Loucy (cell line): ENCODE measurements at regions not wholly inside any gene's neighbourhood (a gene's known extent, or its start where the extent isn't known, plus 50 kb on each side); places are given as distances from the start of the nearest gene placed in this dataset.

Experiments
- H2AFZ ChIP-seq: fragments of 200-600 bp; sonication (generic); 2 replicates; pipeline ENCODE4 v1.6.0; 2016; ENCODE audit warnings: antibody characterized with exemption, mild to moderate bottlenecking, low read length, moderate library complexity
- H3F3A ChIP-seq: fragments of 200-600 bp; 2 replicates; pipeline ENCODE4 v1.6.0; 2016; ENCODE audit warnings: antibody characterized with exemption, low read depth, mild to moderate bottlenecking
- H3K27me3 ChIP-seq: fragments of 200-600 bp; sonication (generic); 2 replicates; pipeline ENCODE4 v1.6.1; 2014; ENCODE audit warnings: low read length, mild to moderate bottlenecking; ENCODE audit not compliant: insufficient read depth, poor library complexity, severe bottlenecking
- H3K36me3 ChIP-seq: fragments of 200-600 bp; sonication (generic); 2 replicates; pipeline ENCODE4 v1.6.1; 2016; ENCODE audit warnings: low read length; ENCODE audit not compliant: insufficient read depth
- H3K4me1 ChIP-seq: fragments of 200-600 bp; sonication (generic); 2 replicates; pipeline ENCODE4 v1.5.1; 2014; ENCODE audit warnings: low read length, mild to moderate bottlenecking; ENCODE audit not compliant: insufficient read depth, poor library complexity, severe bottlenecking
- H3K4me2 ChIP-seq: fragments of 200-600 bp; sonication (generic); 2 replicates; pipeline ENCODE4 v1.6.0; 2014; ENCODE audit warnings: antibody characterized with exemption, low read length, low read depth, mild to moderate bottlenecking; ENCODE audit not compliant: poor library complexity, severe bottlenecking
- H3K4me3 ChIP-seq: fragments of 200-600 bp; sonication (generic); 2 replicates; pipeline ENCODE4 v1.5.1; 2014; ENCODE audit warnings: low read length, mild to moderate bottlenecking, mixed read lengths; ENCODE audit not compliant: poor library complexity, severe bottlenecking
- H3K79me2 ChIP-seq: fragments of 200-600 bp; sonication (generic); 2 replicates; pipeline ENCODE4 v1.6.1; 2014; ENCODE audit warnings: low read length; ENCODE audit not compliant: insufficient read depth
- H3K9ac ChIP-seq: fragments of 200-600 bp; sonication (generic); 2 replicates; pipeline ENCODE4 v1.6.0; 2014; ENCODE audit warnings: mild to moderate bottlenecking, low read depth, low read length, moderate library complexity; ENCODE audit not compliant: poor library complexity, severe bottlenecking
- H3K9me2 ChIP-seq: fragments of 200-600 bp; sonication (generic); replicated peaks from 2 replicates; pipeline ENCODE4 v1.6.1; 2016; ENCODE audit warnings: low read depth, low read length, mixed read lengths
- H3K9me3 ChIP-seq: fragments of 200-600 bp; sonication (generic); 2 replicates; pipeline ENCODE4 v1.6.1; 2014; ENCODE audit warnings: mild to moderate bottlenecking, antibody characterized with exemption, low read length, low read depth; ENCODE audit not compliant: insufficient read depth
- H4K20me1 ChIP-seq: fragments of 200-600 bp; sonication (generic); 2 replicates; pipeline ENCODE4 v1.6.0; 2014; ENCODE audit warnings: antibody characterized with exemption, low read length, mild to moderate bottlenecking; ENCODE audit not compliant: insufficient read depth, poor library complexity, severe bottlenecking
- EZH2phosphoT487 ChIP-seq: fragments of 200-600 bp; IDR thresholded peaks from 2 replicates; pipeline ENCODE4 v1.6.1; 2018; ENCODE audit warnings: antibody characterized with exemption, mild to moderate bottlenecking, moderate library complexity, borderline replicate concordance
- TF ChIP-seq, protein P1 (sequence below): fragments of 200-600 bp; sonication (generic); conservative IDR thresholded peaks from 2 replicates; pipeline ENCODE4 v1.5.1; 2014; ENCODE audit warnings: mild to moderate bottlenecking, antibody characterized with exemption, low read length

DNA sequence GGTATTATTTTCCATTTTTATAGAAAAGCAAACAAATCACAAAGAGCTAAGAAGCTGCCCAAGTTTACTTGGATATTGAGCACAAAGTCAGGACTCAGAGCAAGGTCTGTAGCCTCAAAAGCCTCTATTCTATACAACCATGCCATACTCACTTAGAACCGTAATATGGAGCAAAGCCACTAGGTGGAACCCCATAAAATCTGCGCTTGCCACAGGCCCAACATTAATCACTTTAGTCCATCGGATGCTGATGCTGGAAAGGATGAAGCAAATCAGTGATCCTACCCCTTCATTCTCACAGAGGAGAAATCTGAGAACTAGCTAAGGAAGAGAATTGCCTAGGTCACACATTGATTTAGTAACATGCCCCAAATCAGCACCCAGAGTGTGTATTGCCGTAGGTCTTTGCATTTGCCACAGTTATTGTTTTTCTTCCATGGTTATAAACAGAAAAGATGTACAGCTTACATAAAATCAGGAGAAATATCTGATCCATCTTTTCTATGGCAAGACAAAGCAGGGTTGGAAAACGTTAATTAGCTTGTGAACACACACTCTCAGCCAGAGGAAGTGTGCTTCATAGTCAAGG lies 56.7 kb upstream of the RAB38 start:
- Histone ChIP-seq H3K79me2 (no peaks in the 10 kb centered on the region), H3K9ac (no peak overlapping the region), H3K27me3 (no peaks in the 10 kb centered on the region), H4K20me1 (no peaks in the 10 kb centered on the region), H3K9me3 (peaks cover 13% of the 10 kb centered on the region), H3K36me3 (no peaks in the 10 kb centered on the region), H3K4me2 (no peak overlapping the region), H3K4me3 (no peak overlapping the region), H3K9me2 (no peaks in the 10 kb centered on the region), H3K4me1 (no peaks in the 10 kb centered on the region), H2AFZ (no peak overlapping the region), H3F3A (no peaks in the 10 kb centered on the region)
- no peak for TF ChIP-seq EZH2phosphoT487
- TF ChIP-seq, protein P1, sequence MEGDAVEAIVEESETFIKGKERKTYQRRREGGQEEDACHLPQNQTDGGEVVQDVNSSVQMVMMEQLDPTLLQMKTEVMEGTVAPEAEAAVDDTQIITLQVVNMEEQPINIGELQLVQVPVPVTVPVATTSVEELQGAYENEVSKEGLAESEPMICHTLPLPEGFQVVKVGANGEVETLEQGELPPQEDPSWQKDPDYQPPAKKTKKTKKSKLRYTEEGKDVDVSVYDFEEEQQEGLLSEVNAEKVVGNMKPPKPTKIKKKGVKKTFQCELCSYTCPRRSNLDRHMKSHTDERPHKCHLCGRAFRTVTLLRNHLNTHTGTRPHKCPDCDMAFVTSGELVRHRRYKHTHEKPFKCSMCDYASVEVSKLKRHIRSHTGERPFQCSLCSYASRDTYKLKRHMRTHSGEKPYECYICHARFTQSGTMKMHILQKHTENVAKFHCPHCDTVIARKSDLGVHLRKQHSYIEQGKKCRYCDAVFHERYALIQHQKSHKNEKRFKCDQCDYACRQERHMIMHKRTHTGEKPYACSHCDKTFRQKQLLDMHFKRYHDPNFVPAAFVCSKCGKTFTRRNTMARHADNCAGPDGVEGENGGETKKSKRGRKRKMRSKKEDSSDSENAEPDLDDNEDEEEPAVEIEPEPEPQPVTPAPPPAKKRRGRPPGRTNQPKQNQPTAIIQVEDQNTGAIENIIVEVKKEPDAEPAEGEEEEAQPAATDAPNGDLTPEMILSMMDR: peak; percentile 73

DNA sequence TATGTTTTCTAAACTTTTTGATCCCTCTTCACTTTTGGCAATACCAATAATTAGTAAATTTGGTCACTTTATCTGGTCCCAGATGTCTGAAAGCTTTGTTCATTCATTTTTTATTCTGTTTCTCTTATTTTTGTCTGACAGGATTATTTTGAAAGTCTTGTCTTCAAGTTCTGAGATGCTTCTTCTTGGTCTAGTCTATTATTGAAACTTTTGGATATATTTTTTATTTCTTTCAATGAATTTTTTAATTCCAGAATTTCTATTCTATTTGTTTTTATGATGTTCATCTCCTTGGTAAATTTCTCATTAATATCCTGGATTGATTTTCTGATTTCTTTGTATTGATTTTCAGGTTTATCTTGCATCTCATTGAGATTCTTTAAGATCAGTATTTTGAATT lies 54.1 kb upstream of the RAB38 start:
- Histone ChIP-seq H4K20me1 (no peaks in the 10 kb centered on the region), H2AFZ (no peak overlapping the region), H3K79me2 (no peaks in the 10 kb centered on the region), H3K4me3 (no peak overlapping the region), H3K4me2 (no peak overlapping the region), H3K27me3 (no peaks in the 10 kb centered on the region), H3K4me1 (no peaks in the 10 kb centered on the region), H3K9me3 (peaks cover 37% of the 10 kb centered on the region), H3K9me2 (no peaks in the 10 kb centered on the region), H3F3A (no peaks in the 10 kb centered on the region), H3K9ac (no peak overlapping the region), H3K36me3 (no peaks in the 10 kb centered on the region)
- TF ChIP-seq, protein P1: no peak
- no peak for TF ChIP-seq EZH2phosphoT487
